ENCODE measurements at regions not wholly inside any gene's neighbourhood (a gene's known extent, or its start where the extent isn't known, plus 50 kb on each side); places are given as distances from the start of the nearest gene placed in this dataset.

- Mint-ChIP-seq H3K27me3 (ENCODE audit: unreplicated experiment) (peaks cover 4% of the 10 kb centered on the region), H3K9me3 (ENCODE audit: unreplicated experiment) (no peaks in the 10 kb centered on the region), H3K4me3 (ENCODE audit: unreplicated experiment) (no peak overlapping the region), H3K27ac (ENCODE audit: unreplicated experiment) (no peak overlapping the region), H3K4me1 (ENCODE audit: unreplicated experiment) (peaks cover 43% of the 10 kb centered on the region), H3K36me3 (ENCODE audit: low read depth, unreplicated experiment) (no peaks in the 10 kb centered on the region)
- DNase-seq (ENCODE audit: low spot score) = no peak
- no peak for TF ChIP-seq CTCF (IDR thresholded peaks at IDR 0.05; ENCODE audit: unreplicated experiment)
Observed at GRCh38 chr3:64344721-64345207, 119.5 kb upstream of the PRICKLE2 start.

- no peak for TF ChIP-seq CTCF (IDR thresholded peaks at IDR 0.05; ENCODE audit: unreplicated experiment)
- no peak overlapping the region for H3K4me3 Mint-ChIP-seq (ENCODE audit: unreplicated experiment)
Observed at GRCh38 chr3:64343689-64344430, 118.6 kb upstream of the PRICKLE2 start.

GRCh38 chr3:64342940-64343688 is 117.8 kb upstream of the PRICKLE2 start:
- H3K4me3 Mint-ChIP-seq (ENCODE audit: unreplicated experiment) = no peak overlapping the region
- DNase-seq (ENCODE audit: low spot score) = no peak
- H3K27me3 Mint-ChIP-seq (ENCODE audit: unreplicated experiment) = peaks cover 2% of the 10 kb centered on the region
- H3K9me3 Mint-ChIP-seq (ENCODE audit: unreplicated experiment) = no peaks in the 10 kb centered on the region
- TF ChIP-seq CTCF (IDR thresholded peaks at IDR 0.05; ENCODE audit: unreplicated experiment) = no peak
- no peaks in the 10 kb centered on the region for H3K36me3 Mint-ChIP-seq (ENCODE audit: low read depth, unreplicated experiment)
- H3K27ac Mint-ChIP-seq (ENCODE audit: unreplicated experiment) = no peak overlapping the region
- H3K4me1 Mint-ChIP-seq (ENCODE audit: unreplicated experiment) = peaks cover 43% of the 10 kb centered on the region

More at GRCh38 chr3:64343689-64344430, 118.6 kb upstream of the PRICKLE2 start:
- peaks cover 43% of the 10 kb centered on the region for H3K4me1 Mint-ChIP-seq (ENCODE audit: unreplicated experiment)
- H3K27ac Mint-ChIP-seq (ENCODE audit: unreplicated experiment) = no peak overlapping the region
- no peaks in the 10 kb centered on the region for H3K9me3 Mint-ChIP-seq (ENCODE audit: unreplicated experiment)
- H3K36me3 Mint-ChIP-seq (ENCODE audit: low read depth, unreplicated experiment) = no peaks in the 10 kb centered on the region
- H3K27me3 Mint-ChIP-seq (ENCODE audit: unreplicated experiment) = peaks cover 4% of the 10 kb centered on the region
- no peak for DNase-seq (ENCODE audit: low spot score)

GRCh38 chr3:64341296-64341695 is 116.0 kb upstream of the PRICKLE2 start:
- no peaks in the 10 kb centered on the region for H3K36me3 Mint-ChIP-seq (ENCODE audit: low read depth, unreplicated experiment)
- H3K4me3 Mint-ChIP-seq (ENCODE audit: unreplicated experiment) = no peak overlapping the region
- peaks cover 2% of the 10 kb centered on the region for H3K27me3 Mint-ChIP-seq (ENCODE audit: unreplicated experiment)
- no peak overlapping the region for H3K27ac Mint-ChIP-seq (ENCODE audit: unreplicated experiment)
- peaks cover 43% of the 10 kb centered on the region for H3K4me1 Mint-ChIP-seq (ENCODE audit: unreplicated experiment)
- no peak for DNase-seq (ENCODE audit: low spot score)
- H3K9me3 Mint-ChIP-seq (ENCODE audit: unreplicated experiment) = no peaks in the 10 kb centered on the region
- no peak for TF ChIP-seq CTCF (IDR thresholded peaks at IDR 0.05; ENCODE audit: unreplicated experiment)

- Mint-ChIP-seq H3K9me3 (ENCODE audit: unreplicated experiment) (no peaks in the 10 kb centered on the region), H3K4me1 (ENCODE audit: unreplicated experiment) (peaks cover 43% of the 10 kb centered on the region), H3K27me3 (ENCODE audit: unreplicated experiment) (peaks cover 2% of the 10 kb centered on the region), H3K27ac (ENCODE audit: unreplicated experiment) (no peak overlapping the region), H3K4me3 (ENCODE audit: unreplicated experiment) (no peak overlapping the region), H3K36me3 (ENCODE audit: low read depth, unreplicated experiment) (no peaks in the 10 kb centered on the region)
- no peak for DNase-seq (ENCODE audit: low spot score)
- no peak for TF ChIP-seq CTCF (IDR thresholded peaks at IDR 0.05; ENCODE audit: unreplicated experiment)
Observed at GRCh38 chr3:64340641-64341101, 115.4 kb upstream of the PRICKLE2 start.
